ENCODE measurements at regions not wholly inside any gene's neighbourhood (a gene's known extent, or its start where the extent isn't known, plus 50 kb on each side); places are given as distances from the start of the nearest gene placed in this dataset.

DNA sequence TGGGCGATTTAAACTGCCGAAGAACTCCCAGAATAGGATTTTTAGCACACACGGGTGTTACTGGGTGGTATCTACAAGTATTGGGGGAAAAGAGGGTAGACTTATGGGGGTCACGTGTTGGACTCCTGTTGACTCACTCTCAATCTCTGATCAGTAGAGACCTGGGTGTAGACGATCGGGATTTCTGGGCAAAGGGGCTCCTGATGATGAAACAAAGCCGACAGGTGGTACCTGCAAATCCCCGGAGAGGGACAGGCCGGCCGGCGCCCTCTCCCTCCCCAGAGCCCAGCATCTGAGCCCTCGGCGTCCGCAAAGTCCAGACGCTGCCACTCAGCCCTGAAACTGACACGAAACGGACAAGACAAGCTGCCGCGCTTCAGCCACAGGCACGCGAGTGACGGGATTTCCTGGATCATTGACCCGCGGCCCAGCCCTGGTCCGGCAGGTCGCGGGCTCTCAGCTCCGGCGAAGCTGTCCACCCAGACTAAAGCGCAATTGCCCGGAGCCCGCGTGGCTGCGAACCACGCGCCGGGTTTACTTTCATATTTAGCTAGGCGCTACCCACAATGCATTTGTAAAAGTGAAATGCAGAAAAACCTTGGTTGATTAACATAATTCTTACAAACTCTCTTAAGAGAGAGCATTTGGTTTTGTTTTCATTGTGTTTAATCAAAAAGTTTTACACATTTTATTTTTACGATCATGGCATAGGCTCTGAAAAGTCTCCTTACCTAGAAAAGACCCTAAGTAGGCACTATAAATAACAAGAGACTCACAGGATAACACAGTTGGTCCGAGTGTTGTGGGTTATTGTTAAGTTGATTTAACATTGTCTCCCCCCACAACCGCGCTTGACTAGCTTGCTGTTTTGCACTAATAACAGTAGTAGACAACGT lies 56.9 kb upstream of the EZH2 start:
- peak; percentile 75 for ATAC-seq (ENCODE audit: insufficient read depth, low read depth)
- peak; percentile 73 for DNase-seq
- H3K79me2 ChIP-seq (ENCODE audit: insufficient read depth, low read length): peaks cover 10% of the 10 kb centered on the region; the same call in 1 of the 2 replicates
- H4K20me1 ChIP-seq (ENCODE audit: insufficient read depth, low read length): no peaks in the 10 kb centered on the region
- H3K9me3 ChIP-seq (ENCODE audit: insufficient read depth, low read length, severe bottlenecking): no peaks in the 10 kb centered on the region
- H3K27me3 ChIP-seq (ENCODE audit: insufficient read depth, low read length, poor library complexity): no peaks in the 10 kb centered on the region
- peak overlapping the region; percentile 87 for H3K27ac ChIP-seq (ENCODE audit: low read length)
- peak overlapping the region; percentile 71 to 81 for H3K4me3 ChIP-seq (ENCODE audit: low read depth in 1 of 2, low read length in 2 of 2)
- peak overlapping the region; percentile 74 for H3K4me2 ChIP-seq (ENCODE audit: insufficient read depth, low read length)
- H2AFZ ChIP-seq (ENCODE audit: low read depth, low read length): peak overlapping the region; percentile 90
- no peak for TF ChIP-seq EZH2 (IDR thresholded peaks at IDR 0.05; ENCODE audit: borderline replicate concordance, low read depth, low read length, severe bottlenecking)
- TF ChIP-seq, protein P1, sequence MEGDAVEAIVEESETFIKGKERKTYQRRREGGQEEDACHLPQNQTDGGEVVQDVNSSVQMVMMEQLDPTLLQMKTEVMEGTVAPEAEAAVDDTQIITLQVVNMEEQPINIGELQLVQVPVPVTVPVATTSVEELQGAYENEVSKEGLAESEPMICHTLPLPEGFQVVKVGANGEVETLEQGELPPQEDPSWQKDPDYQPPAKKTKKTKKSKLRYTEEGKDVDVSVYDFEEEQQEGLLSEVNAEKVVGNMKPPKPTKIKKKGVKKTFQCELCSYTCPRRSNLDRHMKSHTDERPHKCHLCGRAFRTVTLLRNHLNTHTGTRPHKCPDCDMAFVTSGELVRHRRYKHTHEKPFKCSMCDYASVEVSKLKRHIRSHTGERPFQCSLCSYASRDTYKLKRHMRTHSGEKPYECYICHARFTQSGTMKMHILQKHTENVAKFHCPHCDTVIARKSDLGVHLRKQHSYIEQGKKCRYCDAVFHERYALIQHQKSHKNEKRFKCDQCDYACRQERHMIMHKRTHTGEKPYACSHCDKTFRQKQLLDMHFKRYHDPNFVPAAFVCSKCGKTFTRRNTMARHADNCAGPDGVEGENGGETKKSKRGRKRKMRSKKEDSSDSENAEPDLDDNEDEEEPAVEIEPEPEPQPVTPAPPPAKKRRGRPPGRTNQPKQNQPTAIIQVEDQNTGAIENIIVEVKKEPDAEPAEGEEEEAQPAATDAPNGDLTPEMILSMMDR (IDR thresholded peaks at IDR 0.05; ENCODE audit: borderline replicate concordance, extremely low read depth, low read length, poor library complexity, severe bottlenecking): no peak
- no peaks in the 10 kb centered on the region for H3K36me3 ChIP-seq (ENCODE audit: insufficient read depth, low read length)
- H3K4me1 ChIP-seq (ENCODE audit: insufficient read depth, low read length): peaks cover 26% of the 10 kb centered on the region
- peak overlapping the region; percentile 84 for H3K9ac ChIP-seq (ENCODE audit: low read depth, low read length)

DNA sequence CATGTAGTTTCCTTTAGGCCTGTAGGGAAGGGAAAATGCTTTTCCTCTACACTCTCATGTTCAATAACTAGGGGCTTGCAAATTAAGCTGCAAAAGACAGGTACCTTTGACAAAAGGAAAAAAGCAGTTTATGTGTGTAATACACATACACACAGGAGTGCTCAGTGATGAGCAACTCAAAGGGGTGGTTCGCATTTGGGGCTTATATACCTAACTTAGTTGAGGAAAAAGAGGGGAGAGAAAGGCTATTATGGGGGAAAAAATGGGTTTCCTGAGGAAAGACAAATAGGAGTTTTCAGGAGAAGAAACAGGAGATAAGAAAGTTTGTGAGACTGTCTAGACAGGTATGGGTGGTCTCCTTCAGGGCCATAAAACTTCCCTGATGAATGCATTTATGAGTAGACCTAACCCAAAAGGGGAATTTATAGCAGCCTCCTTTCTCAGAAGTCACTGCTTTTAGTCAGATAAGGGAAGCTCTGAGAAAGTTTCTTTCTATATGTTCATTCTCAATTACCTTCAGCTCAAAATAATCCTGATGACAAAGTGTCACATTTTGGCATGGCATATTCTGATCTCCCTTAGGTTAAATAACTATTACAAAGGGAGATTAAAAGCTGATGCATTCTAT lies 55.2 kb upstream of the EZH2 start:
- no peak overlapping the region for H2AFZ ChIP-seq (ENCODE audit: low read depth, low read length)
- no peaks in the 10 kb centered on the region for H4K20me1 ChIP-seq (ENCODE audit: insufficient read depth, low read length)
- H3K4me3 ChIP-seq (ENCODE audit: low read depth in 1 of 2, low read length in 2 of 2): no peak overlapping the region
- DNase-seq: no peak
- H3K27ac ChIP-seq (ENCODE audit: low read length): no peak overlapping the region
- H3K27me3 ChIP-seq (ENCODE audit: insufficient read depth, low read length, poor library complexity): no peaks in the 10 kb centered on the region
- H3K4me2 ChIP-seq (ENCODE audit: insufficient read depth, low read length): peak overlapping the region; percentile 74; the same call in 1 of the 2 replicates
- peak overlapping the region; percentile 26; the same call in 1 of the 2 replicates for H3K9ac ChIP-seq (ENCODE audit: low read depth, low read length)
- peaks cover 26% of the 10 kb centered on the region for H3K4me1 ChIP-seq (ENCODE audit: insufficient read depth, low read length)
- H3K36me3 ChIP-seq (ENCODE audit: insufficient read depth, low read length): no peaks in the 10 kb centered on the region
- TF ChIP-seq, protein P1 (IDR thresholded peaks at IDR 0.05; ENCODE audit: borderline replicate concordance, extremely low read depth, low read length, poor library complexity, severe bottlenecking): no peak
- no peak for TF ChIP-seq EZH2 (IDR thresholded peaks at IDR 0.05; ENCODE audit: borderline replicate concordance, low read depth, low read length, severe bottlenecking)
- peaks cover 10% of the 10 kb centered on the region; the same call in 1 of the 2 replicates for H3K79me2 ChIP-seq (ENCODE audit: insufficient read depth, low read length)
- no peak for ATAC-seq (ENCODE audit: insufficient read depth, low read depth)
- no peaks in the 10 kb centered on the region for H3K9me3 ChIP-seq (ENCODE audit: insufficient read depth, low read length, severe bottlenecking)

DNA sequence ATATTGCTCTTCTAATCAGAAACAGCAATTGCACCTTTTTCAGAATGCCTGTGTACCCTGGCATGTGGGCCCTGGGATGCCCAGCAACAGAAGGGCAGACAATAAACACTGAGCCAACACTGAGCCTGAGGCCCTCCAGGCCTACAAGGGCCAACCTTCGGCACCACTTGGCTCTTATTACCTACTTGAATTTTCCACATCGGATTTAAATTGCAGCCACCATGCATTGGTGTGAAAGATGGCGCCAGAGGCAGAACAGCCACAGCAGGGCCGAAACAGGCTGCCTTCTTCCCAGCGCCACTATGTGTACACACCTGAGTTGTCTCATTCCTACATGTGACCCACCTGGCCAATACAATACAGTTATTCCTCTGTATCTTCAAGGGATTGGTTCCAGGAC lies 51.4 kb upstream of the EZH2 start:
- Histone ChIP-seq H2AFZ (ENCODE audit: low read depth, low read length) (no peak overlapping the region), H3K4me2 (ENCODE audit: insufficient read depth, low read length) (no peak overlapping the region), H3K4me3 (ENCODE audit: low read depth in 1 of 2, low read length in 2 of 2) (no peak overlapping the region), H3K9ac (ENCODE audit: low read depth, low read length) (no peak overlapping the region), H3K36me3 (ENCODE audit: insufficient read depth, low read length) (no peaks in the 10 kb centered on the region), H3K4me1 (ENCODE audit: insufficient read depth, low read length) (peaks cover 15% of the 10 kb centered on the region), H4K20me1 (ENCODE audit: insufficient read depth, low read length) (no peaks in the 10 kb centered on the region), H3K79me2 (ENCODE audit: insufficient read depth, low read length) (peaks cover 7% of the 10 kb centered on the region; the same call in 1 of the 2 replicates), H3K27me3 (ENCODE audit: insufficient read depth, low read length, poor library complexity) (no peaks in the 10 kb centered on the region), H3K9me3 (ENCODE audit: insufficient read depth, low read length, severe bottlenecking) (no peaks in the 10 kb centered on the region), H3K27ac (ENCODE audit: low read length) (no peak overlapping the region)
- TF ChIP-seq EZH2 (IDR thresholded peaks at IDR 0.05; ENCODE audit: borderline replicate concordance, low read depth, low read length, severe bottlenecking): no peak
- TF ChIP-seq, protein P1 (IDR thresholded peaks at IDR 0.05; ENCODE audit: borderline replicate concordance, extremely low read depth, low read length, poor library complexity, severe bottlenecking): no peak
- DNase-seq (no peak), ATAC-seq (ENCODE audit: insufficient read depth, low read depth) (no peak)

Measured in DND-41 (cell line).